ENCODE measurements at regions not wholly inside any gene's neighbourhood (a gene's known extent, or its start where the extent isn't known, plus 50 kb on each side); places are given as distances from the start of the nearest gene placed in this dataset.
"Not testable (repeated sequence)": the region's sequence is repeated elsewhere in the genome, so short reads cannot be mapped to it uniquely, and the experiment has no call there.

DNA sequence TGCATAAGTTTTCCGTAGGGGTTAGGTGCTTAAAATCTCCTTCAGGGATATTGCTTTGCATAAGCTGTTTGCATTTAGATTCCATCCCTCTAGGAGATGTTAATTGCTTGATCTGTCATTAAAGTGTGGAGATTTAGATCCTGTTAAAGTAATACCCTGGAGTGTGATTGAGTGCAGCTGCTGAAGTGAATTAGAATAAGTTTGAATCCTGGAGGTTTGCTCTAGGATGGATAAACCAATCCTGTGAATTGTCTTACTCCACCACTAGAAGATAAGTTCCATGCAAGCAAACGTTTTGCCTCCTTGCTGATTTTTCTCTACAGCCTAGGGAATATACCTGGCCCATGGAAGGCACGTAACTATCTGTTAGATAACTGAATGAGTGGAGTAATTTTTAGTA is 1487.2 kb upstream of the PRR20A start:
- no peak for ATAC-seq

GRCh38 chr13:55654243-55654642 is 1486.5 kb upstream of the PRR20A start:
- no peak for ATAC-seq
- TF ChIP-seq CSDC2 (CRISPR knock-in tag; IDR thresholded peaks at IDR 0.05) (no peak), ZFP3 (CRISPR knock-in tag; IDR thresholded peaks at IDR 0.05) (no peak)

More for the DNA sequence above, 1487.2 kb upstream of the PRR20A start:
- TF ChIP-seq RARB (CRISPR knock-in tag; IDR thresholded peaks at IDR 0.05) = no peak
- no peak for TF ChIP-seq ZFP3 (CRISPR knock-in tag; IDR thresholded peaks at IDR 0.05)
- TF ChIP-seq BACH2 (CRISPR knock-in tag; IDR thresholded peaks at IDR 0.05; ENCODE audit: borderline replicate concordance) = no peak
- no peak for TF ChIP-seq ZNF70 (CRISPR knock-in tag; IDR thresholded peaks at IDR 0.05)
- no peak for TF ChIP-seq ZNF565 (CRISPR knock-in tag; conservative IDR thresholded peaks at IDR 0.05; ENCODE audit: low read depth)
- no peak for TF ChIP-seq TCF4 (CRISPR knock-in tag; IDR thresholded peaks at IDR 0.05; ENCODE audit: borderline replicate concordance)
- no peak for TF ChIP-seq PPARA (CRISPR knock-in tag; IDR thresholded peaks at IDR 0.05; ENCODE audit: borderline replicate concordance)
- no peak for TF ChIP-seq TOX (CRISPR knock-in tag; IDR thresholded peaks at IDR 0.05; ENCODE audit: borderline replicate concordance)

DNA sequence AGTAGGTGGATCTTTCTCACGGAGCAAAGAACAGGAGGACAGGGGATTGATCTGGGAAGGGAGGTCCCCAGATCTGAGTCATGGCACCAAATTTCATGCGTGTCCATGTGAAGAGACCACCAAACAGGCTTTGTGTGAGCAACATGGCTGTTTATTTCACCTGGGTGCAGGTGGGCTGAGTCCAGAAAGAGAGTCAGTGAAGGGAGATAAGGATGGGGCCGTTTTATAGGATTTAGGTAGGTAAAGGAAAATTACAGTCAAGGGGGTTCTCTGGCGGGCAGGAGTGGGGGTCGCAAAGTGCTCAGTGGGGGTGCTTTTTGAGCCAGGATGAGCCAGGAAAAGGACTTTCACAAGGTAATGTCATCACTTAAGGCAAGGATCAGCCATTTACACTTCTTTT is 1480.5 kb upstream of the PRR20A start:
- not testable (repeated sequence) for ATAC-seq

GRCh38 chr13:55660851-55661250 is 1479.9 kb upstream of the PRR20A start:
- ATAC-seq = no peak
- TF ChIP-seq OSR1 (CRISPR knock-in tag; IDR thresholded peaks at IDR 0.05) (no peak), ESRRG (CRISPR knock-in tag; IDR thresholded peaks at IDR 0.05) (no peak), PATZ1 (CRISPR knock-in tag; IDR thresholded peaks at IDR 0.05; ENCODE audit: borderline replicate concordance) (no peak), ZFP30 (CRISPR knock-in tag; IDR thresholded peaks at IDR 0.05) (no peak), CSDC2 (CRISPR knock-in tag; IDR thresholded peaks at IDR 0.05) (no peak), ZFP3 (CRISPR knock-in tag; IDR thresholded peaks at IDR 0.05) (no peak), TSHZ2 (CRISPR knock-in tag; IDR thresholded peaks at IDR 0.05) (no peak), ISL1 (CRISPR knock-in tag; IDR thresholded peaks at IDR 0.05) (no peak), ZNF8 (CRISPR knock-in tag; IDR thresholded peaks at IDR 0.05) (no peak), SNAI2 (CRISPR knock-in tag; IDR thresholded peaks at IDR 0.05) (no peak), ZNF70 (CRISPR knock-in tag; IDR thresholded peaks at IDR 0.05) (no peak), BACH2 (CRISPR knock-in tag; IDR thresholded peaks at IDR 0.05; ENCODE audit: borderline replicate concordance) (no peak), ZC3H10 (CRISPR knock-in tag; IDR thresholded peaks at IDR 0.05) (no peak), TCF4 (CRISPR knock-in tag; IDR thresholded peaks at IDR 0.05; ENCODE audit: borderline replicate concordance) (no peak), RARB (CRISPR knock-in tag; IDR thresholded peaks at IDR 0.05) (no peak)
- TF ChIP-seq, protein P1, sequence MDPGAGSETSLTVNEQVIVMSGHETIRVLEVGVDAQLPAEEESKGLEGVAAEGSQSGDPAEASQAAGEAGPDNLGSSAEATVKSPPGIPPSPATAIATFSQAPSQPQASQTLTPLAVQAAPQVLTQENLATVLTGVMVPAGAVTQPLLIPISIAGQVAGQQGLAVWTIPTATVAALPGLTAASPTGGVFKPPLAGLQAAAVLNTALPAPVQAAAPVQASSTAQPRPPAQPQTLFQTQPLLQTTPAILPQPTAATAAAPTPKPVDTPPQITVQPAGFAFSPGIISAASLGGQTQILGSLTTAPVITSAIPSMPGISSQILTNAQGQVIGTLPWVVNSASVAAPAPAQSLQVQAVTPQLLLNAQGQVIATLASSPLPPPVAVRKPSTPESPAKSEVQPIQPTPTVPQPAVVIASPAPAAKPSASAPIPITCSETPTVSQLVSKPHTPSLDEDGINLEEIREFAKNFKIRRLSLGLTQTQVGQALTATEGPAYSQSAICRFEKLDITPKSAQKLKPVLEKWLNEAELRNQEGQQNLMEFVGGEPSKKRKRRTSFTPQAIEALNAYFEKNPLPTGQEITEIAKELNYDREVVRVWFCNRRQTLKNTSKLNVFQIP (CRISPR knock-in tag; IDR thresholded peaks at IDR 0.05; ENCODE audit: borderline replicate concordance, low read depth) = no peak

DNA sequence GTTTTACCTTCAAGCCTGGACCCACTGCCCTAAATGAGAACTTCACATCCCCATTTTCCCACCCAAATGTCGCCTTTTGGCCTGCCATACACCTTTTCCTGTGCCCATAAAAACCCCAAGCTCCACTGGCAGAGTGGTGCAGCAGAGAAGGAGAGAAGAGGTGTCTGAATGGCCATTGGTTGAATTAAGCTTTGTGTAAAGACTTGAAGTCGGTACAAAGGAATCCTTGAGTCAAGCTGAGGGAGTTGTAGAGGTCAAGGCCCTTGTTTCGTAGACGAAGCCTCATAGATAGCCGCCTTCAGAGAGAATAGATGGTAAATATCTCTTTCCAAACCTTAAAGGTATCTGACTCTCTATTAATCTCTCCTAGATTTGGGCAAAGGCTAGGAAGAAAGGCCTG is 1479.2 kb upstream of the PRR20A start:
- ATAC-seq = no peak
- TF ChIP-seq CREB5 (CRISPR knock-in tag; IDR thresholded peaks at IDR 0.05; ENCODE audit: low read depth) (no peak), ESRRG (CRISPR knock-in tag; IDR thresholded peaks at IDR 0.05) (no peak), PATZ1 (CRISPR knock-in tag; IDR thresholded peaks at IDR 0.05; ENCODE audit: borderline replicate concordance) (no peak), ZC3H10 (CRISPR knock-in tag; IDR thresholded peaks at IDR 0.05) (no peak), ZNF8 (CRISPR knock-in tag; IDR thresholded peaks at IDR 0.05) (no peak), ARNTL (CRISPR knock-in tag; IDR thresholded peaks at IDR 0.05; ENCODE audit: borderline replicate concordance, low read depth) (no peak)
